ENCODE measurements at regions not wholly inside any gene's neighbourhood (a gene's known extent, or its start where the extent isn't known, plus 50 kb on each side); places are given as distances from the start of the nearest gene placed in this dataset.

- no peak for TF ChIP-seq DBP (CRISPR knock-in tag; IDR thresholded peaks at IDR 0.05; ENCODE audit: not compliant biosample characterization)
- TF ChIP-seq AKAP8 (CRISPR knock-in tag; IDR thresholded peaks at IDR 0.05): no peak
- no peak for TF ChIP-seq RFX5 (IDR thresholded peaks at IDR 0.05; ENCODE audit: low read depth, low read length)
- TF ChIP-seq PRDM15 (CRISPR knock-in tag; IDR thresholded peaks at IDR 0.05): no peak
- no peak for TF ChIP-seq ZNF407 (CRISPR knock-in tag; IDR thresholded peaks at IDR 0.05; ENCODE audit: not compliant biosample characterization)
- no peak for TF ChIP-seq SP1 (IDR thresholded peaks at IDR 0.05)
- no peak for TF ChIP-seq SP1 (CRISPR knock-in tag; IDR thresholded peaks at IDR 0.05)
- no peak for TF ChIP-seq BRF2 (CRISPR knock-in tag; IDR thresholded peaks at IDR 0.05)
- TF ChIP-seq NFE2L2 (IDR thresholded peaks at IDR 0.05; ENCODE audit: low read length): no peak
- no peak for TF ChIP-seq ZNF562 (CRISPR knock-in tag; IDR thresholded peaks at IDR 0.05; ENCODE audit: borderline replicate concordance)
- TF ChIP-seq HDAC2 (CRISPR knock-in tag; IDR thresholded peaks at IDR 0.05): no peak
- TF ChIP-seq HCFC1 (IDR thresholded peaks at IDR 0.05; ENCODE audit: low read depth, low read length): no peak
- TF ChIP-seq CBX5 (CRISPR knock-in tag; IDR thresholded peaks at IDR 0.05; ENCODE audit: borderline replicate concordance): no peak
- no peak for TF ChIP-seq ZNF740 (CRISPR knock-in tag; IDR thresholded peaks at IDR 0.05)
- no peak for TF ChIP-seq ZNF317 (CRISPR knock-in tag; IDR thresholded peaks at IDR 0.05)
These were observed 528.0 kb upstream of the NMUR2 start for GRCh38 chr5:152933056-152933455.
